SK-N-SH (cell line): ENCODE measurements at regions not wholly inside any gene's neighbourhood (a gene's known extent, or its start where the extent isn't known, plus 50 kb on each side); places are given as distances from the start of the nearest gene placed in this dataset.

Experiments
- CTCF ChIA-PET: fragments of 300-600, 350-600 bp; formaldehyde crosslinking; extraction: SDS; loops from one replicate; lab custom pipeline; 2021; lab: Yijun Ruan, JAX
- POLR2A ChIA-PET: fragments of 350-600 bp; sonication (Branson Sonifier 250); formaldehyde crosslinking; extraction: SDS; loops from one replicate; lab custom pipeline; 2020; ENCODE audit warnings: antibody characterized with exemption, inconsistent platforms; lab: Yijun Ruan, JAX
- DNase-seq: peaks from one replicate; pipeline ENCODE4 v3.0.0; 2012
- H2AFZ ChIP-seq: fragments of 200-600 bp; sonication (generic); 2 replicates; pipeline ENCODE4 v1.8.1; 2016; ENCODE audit warnings: antibody characterized with exemption, mild to moderate bottlenecking, low read depth
- H3F3A ChIP-seq: fragments of 200-600 bp; sonication (generic); replicated peaks from 2 replicates; pipeline ENCODE3; 2016; ENCODE audit warnings: antibody characterized with exemption, mild to moderate bottlenecking; ENCODE audit not compliant: insufficient read depth
- H3K27ac ChIP-seq, 2 experiments: fragments of 200-500 bp in 1 of 2; fragments of 200-600 bp in 1 of 2; sonication (Bioruptor generic) in 1 of 2; sonication (generic), shearing (Covaris generic) in 1 of 2; 2 replicates each; pipeline versions ENCODE4 v1.5.1 to v1.6.1; 2014 to 2016; ENCODE audit warnings: low read depth in 2 of 2, inconsistent platforms in 1 of 2, low read length in 1 of 2, mild to moderate bottlenecking in 1 of 2, mixed read lengths in 1 of 2
- H3K27me3 ChIP-seq: fragments of 200-600 bp; sonication (generic), shearing (Covaris generic); 2 replicates; pipeline ENCODE4 v1.6.1; 2016; ENCODE audit warnings: mixed run types; ENCODE audit not compliant: insufficient read depth
- H3K36me3 ChIP-seq, 2 experiments: fragments of 200-500 bp in 1 of 2; fragments of 200-600 bp in 1 of 2; sonication (Bioruptor generic) in 1 of 2; sonication (generic) in 1 of 2; replicated peaks in 1 of 2; 2 replicates each; pipeline versions ENCODE3 to v1.5.1; 2014 to 2016; ENCODE audit warnings: low read length in 1 of 2, mild to moderate bottlenecking in 1 of 2; ENCODE audit not compliant: insufficient read depth in 2 of 2, control insufficient read depth in 1 of 2
- H3K4me1 ChIP-seq, 2 experiments: fragments of 200-500 bp in 1 of 2; fragments of 200-600 bp in 1 of 2; sonication (Bioruptor generic) in 1 of 2; sonication (generic), shearing (Covaris generic) in 1 of 2; 2 replicates each; pipeline versions ENCODE4 v1.5.1 to v1.6.1; 2014 to 2016; ENCODE audit warnings: low read depth in 1 of 2, low read length in 1 of 2, mixed run types in 1 of 2; ENCODE audit not compliant: insufficient read depth in 2 of 2, control insufficient read depth in 1 of 2
- H3K4me2 ChIP-seq: fragments of 200-600 bp; sonication (generic), shearing (Covaris generic); 2 replicates; pipeline ENCODE4 v1.6.1; 2017; ENCODE audit warnings: mixed run types
- H3K4me3 ChIP-seq, 2 experiments: fragments of 200-500 bp in 1 of 2; fragments of 200-600 bp in 1 of 2; sonication (Bioruptor generic) in 1 of 2; sonication (generic), shearing (Covaris generic) in 1 of 2; 2 replicates each; pipeline versions ENCODE4 v1.5.1 to v1.8.1; 2014 to 2016; ENCODE audit warnings: low read depth in 2 of 2, inconsistent platforms in 1 of 2, low read length in 1 of 2, mild to moderate bottlenecking in 1 of 2, mixed read lengths in 1 of 2, moderate library complexity in 1 of 2
- H3K79me2 ChIP-seq: fragments of 200-600 bp; sonication (generic); 2 replicates; pipeline ENCODE4 v1.8.1; 2017; ENCODE audit warnings: mild to moderate bottlenecking; ENCODE audit not compliant: insufficient read depth
- H3K9ac ChIP-seq: fragments of 200-600 bp; sonication (generic); 2 replicates; pipeline ENCODE4 v1.6.1; 2017; ENCODE audit warnings: mixed run types
- H3K9me2 ChIP-seq: fragments of 200-600 bp; sonication (generic); 2 replicates; pipeline ENCODE4 v1.6.1; 2017; ENCODE audit warnings: mixed run types
- H3K9me3 ChIP-seq: fragments of 200-600 bp; sonication (generic); 2 replicates; pipeline ENCODE4 v1.6.1; 2017; ENCODE audit warnings: mixed run types, mild to moderate bottlenecking, moderate library complexity
- H4K20me1 ChIP-seq: fragments of 200-600 bp; sonication (generic); 2 replicates; pipeline ENCODE4 v1.6.1; 2017; ENCODE audit warnings: mild to moderate bottlenecking, mixed run types; ENCODE audit not compliant: insufficient read depth
- GATA2 ChIP-seq: sonication (generic); formaldehyde crosslinking; IDR thresholded peaks from 2 replicates; pipeline ENCODE4 v1.5.0; 2020; ENCODE audit warnings: mild to moderate bottlenecking, missing genetic modification reagents
- NFIC ChIP-seq: IDR thresholded peaks from 2 replicates; pipeline ENCODE4 v1.4.0; 2012; ENCODE audit warnings: borderline replicate concordance
- RCOR1 ChIP-seq: fragments of 150-350 bp; IDR thresholded peaks from 2 replicates; pipeline ENCODE4 v1.6.1; 2017; ENCODE audit warnings: antibody characterized with exemption, low read length
- RFX5 ChIP-seq: IDR thresholded peaks from 2 replicates; pipeline ENCODE4 v1.6.1; 2012; ENCODE audit warnings: mild to moderate bottlenecking, improper control_type of control experiment, low read length
- RXRA ChIP-seq: IDR thresholded peaks from 2 replicates; pipeline ENCODE4 v1.4.0; 2012; ENCODE audit warnings: low read depth, mild to moderate bottlenecking, borderline replicate concordance
- SMC3 ChIP-seq: IDR thresholded peaks from 2 replicates; pipeline ENCODE4 v1.6.1; 2012; ENCODE audit warnings: low read depth, low read length, improper control_type of control experiment
- TCF12 ChIP-seq: IDR thresholded peaks from 2 replicates; pipeline ENCODE4 v1.4.0; 2012
- YY1 ChIP-seq: IDR thresholded peaks from 2 replicates; pipeline ENCODE4 v1.4.0; 2012; ENCODE audit warnings: low read depth, mild to moderate bottlenecking
- ZBTB33 ChIP-seq: IDR thresholded peaks from 2 replicates; pipeline ENCODE4 v1.4.0; 2012; ENCODE audit warnings: low read depth, borderline replicate concordance
- WGBS: methylation state at CpG from one replicate; pipeline ENCODE4 v1.1.6; 2017; ENCODE audit warnings: low lambda C conversion rate; 5-methylcytosine and 5-hydroxymethylcytosine counted together

- H3K27ac ChIP-seq = no peak overlapping the region
These were observed 146.2 kb downstream of the TRIM29 start for GRCh38 chr11:119991669-119992068.

GRCh38 chr11:119991022-119991404 lies 146.9 kb downstream of the TRIM29 start:
- H3F3A ChIP-seq = no peaks in the 10 kb centered on the region
- no peaks in the 10 kb centered on the region for H3K36me3 ChIP-seq
- no peak for DNase-seq
- no peak overlapping the region for H3K27ac ChIP-seq
- H4K20me1 ChIP-seq = no peaks in the 10 kb centered on the region
- H3K9ac ChIP-seq = no peak overlapping the region
- no peak overlapping the region for H3K4me3 ChIP-seq
- ChIA-PET POLR2A (no interaction called here), CTCF (interaction anchor here (1.4 to 2.0 kb wide), 3 partner anchors 82 to 516 kb away, joined by 4 to 6 read pairs (median 5); no protein-coding TSS in a partner anchor)
- H2AFZ ChIP-seq = no peak overlapping the region
- TF ChIP-seq YY1 (no peak), RCOR1 (no peak), SMC3 (no peak), RXRA (no peak), RFX5 (no peak)
- TF ChIP-seq, all 33 proteins: peak for 0
- Histone ChIP-seq H3K4me1 (peaks cover 0 to 46% of the 10 kb centered on the region in 2 experiments; a peak in 1 of 4 replicates), H3K9me3 (no peaks in the 10 kb centered on the region), H3K27me3 (0 out of 2 replicates have a peak, but pooled peaks cover 4% of the 10 kb centered on the region), H3K9me2 (no peaks in the 10 kb centered on the region), H3K4me2 (no peak overlapping the region), H3K79me2 (no peaks in the 10 kb centered on the region)
- WGBS = 50% methylated on average over 3 of the region's 4 CpGs

More at GRCh38 chr11:119991669-119992068, 146.2 kb downstream of the TRIM29 start:
- peaks cover 0 to 52% of the 10 kb centered on the region in 2 experiments; a peak in 1 of 4 replicates for H3K4me1 ChIP-seq
- H4K20me1 ChIP-seq = no peaks in the 10 kb centered on the region
- 0 out of 2 replicates have a peak, but pooled peaks cover 4% of the 10 kb centered on the region for H3K27me3 ChIP-seq
- TF ChIP-seq RFX5 = no peak
- 0 out of 2 replicates have a peak, but pooled peaks have one; percentile 14 for TF ChIP-seq GATA2 (CRISPR knock-in tag)
- POLR2A ChIA-PET = no interaction called here
- H3K9ac ChIP-seq = no peak overlapping the region
- H2AFZ ChIP-seq = no peak overlapping the region
- no peak overlapping the region for H3K4me2 ChIP-seq
- no peak for DNase-seq
- no peaks in the 10 kb centered on the region for H3F3A ChIP-seq
- H3K4me3 ChIP-seq = no peak overlapping the region
- WGBS = 13% methylated on average over 2 of the region's 3 CpGs
- CTCF ChIA-PET = interaction anchor here (1.0 to 2.9 kb wide), 4 partner anchors 18 to 517 kb away, joined by 4 to 7 read pairs (median 5); no protein-coding TSS in a partner anchor
- no peaks in the 10 kb centered on the region for H3K9me2 ChIP-seq
- no peaks in the 10 kb centered on the region for H3K9me3 ChIP-seq
- no peaks in the 10 kb centered on the region for H3K36me3 ChIP-seq
- no peaks in the 10 kb centered on the region for H3K79me2 ChIP-seq

- Histone ChIP-seq H3K79me2 (no peaks in the 10 kb centered on the region), H3K9ac (no peak overlapping the region), H3K36me3 (no peaks in the 10 kb centered on the region), H3K9me2 (no peaks in the 10 kb centered on the region), H3K4me2 (no peak overlapping the region), H3K27ac (no peak overlapping the region; a peak in 1 of 4 replicates), H3K4me1 (peaks cover 0 to 41% of the 10 kb centered on the region in 2 experiments; a peak in 1 of 4 replicates), H3K9me3 (no peaks in the 10 kb centered on the region), H3K27me3 (peaks cover 7% of the 10 kb centered on the region; the same call in 1 of the 2 replicates), H3K4me3 (no peak overlapping the region), H2AFZ (no peak overlapping the region), H4K20me1 (no peaks in the 10 kb centered on the region), H3F3A (no peaks in the 10 kb centered on the region)
- no peak for TF ChIP-seq TCF12
- TF ChIP-seq NFIC = no peak
- no peak for TF ChIP-seq ZBTB33
- ChIA-PET POLR2A (no interaction called here), CTCF (interaction anchor here (0.6 to 1.4 kb wide), 3 partner anchors 118 to 516 kb away, joined by 3 to 5 read pairs (median 4); no protein-coding TSS in a partner anchor)
- 44% methylated on average over 6 of the region's 6 CpGs for WGBS
- no peak for DNase-seq
These were observed 147.4 kb downstream of the TRIM29 start for GRCh38 chr11:119990309-119991021.
